Erythroblast (primary cell): ENCODE measurements at regions not wholly inside any gene's neighbourhood (a gene's known extent, or its start where the extent isn't known, plus 50 kb on each side); places are given as distances from the start of the nearest gene placed in this dataset.

Experiments used
- GATA1 ChIP-seq: IDR thresholded peaks from 2 replicates; pipeline ENCODE4 v1.6.1; 2011; ENCODE audit warnings: low read depth, mild to moderate bottlenecking, control low read depth, low read length, moderate library complexity
- POLR2A ChIP-seq: IDR thresholded peaks from 2 replicates; pipeline ENCODE4 v1.6.1; 2011; ENCODE audit warnings: mild to moderate bottlenecking, low read length

DNA sequence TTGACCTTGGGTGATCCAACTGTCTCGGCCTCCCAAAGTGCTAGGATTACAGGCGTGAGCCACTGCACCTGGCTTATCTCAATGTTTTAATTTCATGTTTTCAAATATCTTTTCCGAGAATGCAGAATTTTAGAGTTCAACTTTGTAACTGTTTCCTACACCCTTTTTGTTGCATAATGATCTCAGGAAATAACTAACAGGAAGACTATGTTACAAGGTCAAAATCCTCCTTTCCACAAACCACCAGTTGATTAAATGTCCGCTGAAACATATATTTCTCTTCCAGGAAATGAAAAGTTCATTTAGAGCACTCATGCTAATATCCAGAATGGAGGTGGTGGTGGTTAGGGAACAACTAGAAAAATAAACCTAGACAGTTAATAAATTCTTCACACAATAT is 377.8 kb downstream of the PPP4R3C start:
- TF ChIP-seq POLR2A (no peak), GATA1 (no peak)
